22Rv1 (cell line): ENCODE measurements at regions not wholly inside any gene's neighbourhood (a gene's known extent, or its start where the extent isn't known, plus 50 kb on each side); places are given as distances from the start of the nearest gene placed in this dataset.

Experiments
- ZFX ChIP-seq: fragments of 450-650 bp; IDR thresholded peaks from 2 replicates; pipeline ENCODE4 v1.6.1; 2017; ENCODE audit warnings: antibody characterized with exemption, borderline replicate concordance
- TF ChIP-seq, protein P1 (sequence below): fragments of 450-650 bp; IDR thresholded peaks from 2 replicates; pipeline ENCODE4 v1.5.1; 2017; ENCODE audit warnings: mild to moderate bottlenecking

DNA sequence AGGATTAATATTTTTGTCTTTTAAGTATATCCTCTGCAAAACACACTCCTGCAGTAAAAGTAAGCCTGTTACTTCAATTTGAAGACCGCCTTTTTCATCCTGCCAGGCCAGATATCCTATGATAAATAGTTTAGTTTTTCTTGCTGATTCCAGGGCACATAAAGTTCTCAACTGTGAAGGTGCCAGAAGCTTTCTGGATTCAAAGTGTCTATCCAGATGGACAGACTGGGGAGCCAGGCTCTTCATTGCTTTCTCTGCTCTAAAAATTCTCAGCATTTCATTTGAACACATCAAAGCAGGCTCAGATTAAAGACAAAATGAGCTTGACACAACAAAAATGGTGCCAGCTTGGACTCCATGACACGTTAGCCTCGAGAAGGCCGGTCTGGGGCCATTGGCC lies 53.6 kb upstream of the UBL3 start:
- TF ChIP-seq, protein P1, sequence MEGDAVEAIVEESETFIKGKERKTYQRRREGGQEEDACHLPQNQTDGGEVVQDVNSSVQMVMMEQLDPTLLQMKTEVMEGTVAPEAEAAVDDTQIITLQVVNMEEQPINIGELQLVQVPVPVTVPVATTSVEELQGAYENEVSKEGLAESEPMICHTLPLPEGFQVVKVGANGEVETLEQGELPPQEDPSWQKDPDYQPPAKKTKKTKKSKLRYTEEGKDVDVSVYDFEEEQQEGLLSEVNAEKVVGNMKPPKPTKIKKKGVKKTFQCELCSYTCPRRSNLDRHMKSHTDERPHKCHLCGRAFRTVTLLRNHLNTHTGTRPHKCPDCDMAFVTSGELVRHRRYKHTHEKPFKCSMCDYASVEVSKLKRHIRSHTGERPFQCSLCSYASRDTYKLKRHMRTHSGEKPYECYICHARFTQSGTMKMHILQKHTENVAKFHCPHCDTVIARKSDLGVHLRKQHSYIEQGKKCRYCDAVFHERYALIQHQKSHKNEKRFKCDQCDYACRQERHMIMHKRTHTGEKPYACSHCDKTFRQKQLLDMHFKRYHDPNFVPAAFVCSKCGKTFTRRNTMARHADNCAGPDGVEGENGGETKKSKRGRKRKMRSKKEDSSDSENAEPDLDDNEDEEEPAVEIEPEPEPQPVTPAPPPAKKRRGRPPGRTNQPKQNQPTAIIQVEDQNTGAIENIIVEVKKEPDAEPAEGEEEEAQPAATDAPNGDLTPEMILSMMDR = no peak
- no peak for TF ChIP-seq ZFX
